ENCODE measurements at regions not wholly inside any gene's neighbourhood (a gene's known extent, or its start where the extent isn't known, plus 50 kb on each side); places are given as distances from the start of the nearest gene placed in this dataset.

GRCh38 chr11:70595016-70595415, 196.7 kb downstream of the CTTN start:
- Histone ChIP-seq H3K27me3 (ENCODE audit: insufficient read depth, low read length) (no peaks in the 10 kb centered on the region), H4K20me1 (ENCODE audit: insufficient read depth) (no peaks in the 10 kb centered on the region)

More at GRCh38 chr11:70595016-70595415, 196.7 kb downstream of the CTTN start:
- Histone ChIP-seq H3K9ac (ENCODE audit: low read length) (no peak overlapping the region), H3K9me3 (ENCODE audit: control insufficient read depth in 1 of 2, insufficient read depth in 1 of 2, low read depth in 1 of 2, low read length in 2 of 2) (no peaks in the 10 kb centered on the region), H3K9me2 (ENCODE audit: insufficient read depth) (no peaks in the 10 kb centered on the region), H3K27ac (ENCODE audit: low read depth, low read length) (no peak overlapping the region), H3K36me3 (ENCODE audit: control insufficient read depth in 1 of 2, insufficient read depth in 2 of 2, low read length in 2 of 2) (no peaks in the 10 kb centered on the region), H3K4me1 (ENCODE audit: control insufficient read depth in 1 of 2, insufficient read depth in 2 of 2, low read length in 2 of 2) (no peaks in the 10 kb centered on the region), H3K4me2 (ENCODE audit: low read length) (no peak overlapping the region), H2AFZ (ENCODE audit: low read depth, low read length, poor library complexity, severe bottlenecking) (no peak overlapping the region), H3K4me3 (replicated peaks in 1 of 2; ENCODE audit: low read depth in 1 of 2, low read length in 2 of 2) (no peak overlapping the region), H3K79me2 (ENCODE audit: insufficient read depth, low read length) (no peaks in the 10 kb centered on the region)
- ChIA-PET RAD21 (ENCODE audit: low non-redundant PET in 1 of 2, low total read pairs in 2 of 2, uncharacterized antibody in 2 of 2, unreplicated experiment in 2 of 2) (no interaction called here), CTCF (no interaction called here), POLR2A (no interaction called here)
- TF ChIP-seq CBX3 (IDR thresholded peaks at IDR 0.05; ENCODE audit: low read depth): no peak
- TF ChIP-seq SIN3A (IDR thresholded peaks at IDR 0.05; ENCODE audit: low read depth): no peak
- TF ChIP-seq RAD21 (IDR thresholded peaks at IDR 0.05; ENCODE audit: low read depth): no peak
- no peak for TF ChIP-seq SP1 (IDR thresholded peaks at IDR 0.05; ENCODE audit: low read depth)
- no peak for TF ChIP-seq MAX (IDR thresholded peaks at IDR 0.05)
- TF ChIP-seq CEBPB (IDR thresholded peaks at IDR 0.05; ENCODE audit: low read depth): no peak
- TF ChIP-seq EGR1 (IDR thresholded peaks at IDR 0.05; ENCODE audit: low read depth): no peak
- TF ChIP-seq CTCF (IDR thresholded peaks at IDR 0.05 in 2 of 3, conservative IDR thresholded peaks at IDR 0.05 in 1 of 3; ENCODE audit: borderline replicate concordance in 1 of 3, insufficient read depth in 1 of 3, low read depth in 2 of 3, low read length in 2 of 3): no peak
- no peak for TF ChIP-seq JUND (IDR thresholded peaks at IDR 0.05)
- TF ChIP-seq ZBTB33 (IDR thresholded peaks at IDR 0.05; ENCODE audit: extremely low read depth, insufficient replicate concordance, low read length): no peak
- TF ChIP-seq ZFX (IDR thresholded peaks at IDR 0.05): no peak
- no peak for TF ChIP-seq ELF1 (IDR thresholded peaks at IDR 0.05; ENCODE audit: borderline replicate concordance, low read depth)
- no peak for TF ChIP-seq FOSL1 (IDR thresholded peaks at IDR 0.05; ENCODE audit: low read depth)
- intact Hi-C loops (cut with micrococcal nuclease): no loop called here
- BruUV-seq (replicated peaks): no TSS peak
- ATAC-seq (no peak), DNase-seq (ENCODE audit: low read depth, low spot score) (no peak)
